ENCODE measurements at regions not wholly inside any gene's neighbourhood (a gene's known extent, or its start where the extent isn't known, plus 50 kb on each side); places are given as distances from the start of the nearest gene placed in this dataset.
A peak's percentile ranks its signal among the peaks of the same experiment; 100 is the strongest.
"Not testable (repeated sequence)": the region's sequence is repeated elsewhere in the genome, so short reads cannot be mapped to it uniquely, and the experiment has no call there.

DNA sequence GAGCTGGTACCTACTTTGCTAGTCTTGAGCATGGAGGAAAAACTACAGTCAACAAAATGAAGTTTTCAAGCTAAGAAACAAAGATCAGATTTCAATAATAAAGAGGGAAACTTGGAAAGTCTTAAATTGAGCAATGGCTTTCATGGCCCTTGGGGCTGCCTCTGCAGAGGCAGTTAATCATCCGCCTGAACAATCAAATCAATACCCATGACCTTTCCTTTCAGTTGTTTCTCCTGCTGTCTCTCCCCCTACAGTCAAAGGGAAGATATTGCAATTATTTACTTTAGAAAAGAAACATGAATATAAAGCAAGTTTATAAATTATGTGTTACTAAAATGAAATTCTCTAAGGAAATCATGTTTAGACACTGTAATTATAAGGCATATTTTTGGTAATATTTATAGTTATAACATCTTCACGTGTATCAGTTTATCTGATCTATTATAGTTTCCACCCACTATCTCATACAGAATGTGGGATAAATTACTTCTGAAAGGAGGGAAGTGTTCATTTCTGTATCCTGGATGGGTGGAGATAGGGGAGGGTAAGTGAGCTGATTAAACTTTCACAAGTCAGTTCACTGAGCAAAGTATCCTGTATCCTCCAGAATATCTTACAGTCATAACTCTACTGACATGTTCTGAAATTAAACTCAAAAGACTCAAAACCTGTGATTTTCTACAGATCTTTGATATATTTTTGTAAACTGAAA, 72.4 kb upstream of the TSC22D1 start:
- no peaks in the 10 kb centered on the region for H3K9me3 Mint-ChIP-seq
- H3K4me1 Mint-ChIP-seq, result no peaks in the 10 kb centered on the region
- no peaks in the 10 kb centered on the region for H3K36me3 Mint-ChIP-seq (ENCODE audit: low read depth)
- TF ChIP-seq, protein P1, sequence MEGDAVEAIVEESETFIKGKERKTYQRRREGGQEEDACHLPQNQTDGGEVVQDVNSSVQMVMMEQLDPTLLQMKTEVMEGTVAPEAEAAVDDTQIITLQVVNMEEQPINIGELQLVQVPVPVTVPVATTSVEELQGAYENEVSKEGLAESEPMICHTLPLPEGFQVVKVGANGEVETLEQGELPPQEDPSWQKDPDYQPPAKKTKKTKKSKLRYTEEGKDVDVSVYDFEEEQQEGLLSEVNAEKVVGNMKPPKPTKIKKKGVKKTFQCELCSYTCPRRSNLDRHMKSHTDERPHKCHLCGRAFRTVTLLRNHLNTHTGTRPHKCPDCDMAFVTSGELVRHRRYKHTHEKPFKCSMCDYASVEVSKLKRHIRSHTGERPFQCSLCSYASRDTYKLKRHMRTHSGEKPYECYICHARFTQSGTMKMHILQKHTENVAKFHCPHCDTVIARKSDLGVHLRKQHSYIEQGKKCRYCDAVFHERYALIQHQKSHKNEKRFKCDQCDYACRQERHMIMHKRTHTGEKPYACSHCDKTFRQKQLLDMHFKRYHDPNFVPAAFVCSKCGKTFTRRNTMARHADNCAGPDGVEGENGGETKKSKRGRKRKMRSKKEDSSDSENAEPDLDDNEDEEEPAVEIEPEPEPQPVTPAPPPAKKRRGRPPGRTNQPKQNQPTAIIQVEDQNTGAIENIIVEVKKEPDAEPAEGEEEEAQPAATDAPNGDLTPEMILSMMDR (IDR thresholded peaks at IDR 0.05; ENCODE audit: unreplicated experiment in 3 of 3), result peak; percentile 22 to 50 (median 37)
- no peaks in the 10 kb centered on the region for H3K27me3 Mint-ChIP-seq (ENCODE audit: low read depth)
- peak overlapping the region in 1 of 3 experiments; percentile 65 for H3K27ac Mint-ChIP-seq
- H3K4me3 Mint-ChIP-seq, result no peak overlapping the region

DNA sequence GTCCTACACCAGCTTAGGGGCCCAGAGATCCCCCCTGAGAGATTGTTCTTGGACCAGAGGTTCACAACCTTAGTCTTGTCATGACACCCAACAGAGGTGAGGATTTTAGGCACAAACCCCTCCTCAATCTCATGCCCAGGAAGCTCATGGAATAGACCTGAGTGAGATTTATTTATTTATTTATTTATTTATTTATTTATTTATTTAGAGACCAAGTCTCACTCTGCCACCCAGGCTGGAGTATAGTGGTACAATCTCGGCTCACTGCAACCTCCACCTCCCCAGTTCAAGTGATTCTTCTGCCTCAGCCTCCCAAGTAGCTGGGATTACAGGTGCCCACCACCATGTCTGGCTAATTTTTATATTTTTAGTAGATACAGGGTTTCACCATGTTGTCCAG, 71.4 kb upstream of the TSC22D1 start:
- H3K9me3 Mint-ChIP-seq; H3K27me3 Mint-ChIP-seq (ENCODE audit: low read depth): not testable (repeated sequence)

DNA sequence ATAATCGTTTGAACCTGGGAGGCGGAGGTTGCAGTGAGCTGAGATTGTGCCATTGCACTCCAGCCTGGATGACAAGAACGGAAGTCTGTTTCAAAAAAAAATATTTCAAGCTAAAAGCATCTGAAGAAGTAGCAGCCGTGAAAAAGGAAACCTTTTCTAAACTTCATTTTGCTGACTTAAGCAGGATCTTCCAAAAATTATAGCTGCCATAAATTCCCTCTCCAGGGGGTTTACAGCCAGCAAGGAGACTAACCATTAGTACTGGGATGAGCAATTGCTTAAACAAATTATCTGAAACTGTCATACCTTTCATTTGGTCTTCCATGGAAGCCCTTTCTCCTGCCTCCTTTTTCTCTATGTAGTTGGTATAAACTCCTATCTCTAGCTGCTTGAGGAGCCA, 69.9 kb upstream of the TSC22D1 start:
- Mint-ChIP-seq H3K4me1 (no peaks in the 10 kb centered on the region), H3K27ac (peak overlapping the region in 1 of 3 experiments; percentile 25), H3K36me3 (ENCODE audit: low read depth) (no peaks in the 10 kb centered on the region), H3K9me3 (no peaks in the 10 kb centered on the region), H3K27me3 (ENCODE audit: low read depth) (no peaks in the 10 kb centered on the region), H3K4me3 (no peak overlapping the region)
- TF ChIP-seq, protein P1 (IDR thresholded peaks at IDR 0.05; ENCODE audit: unreplicated experiment in 3 of 3), result no peak

More for the DNA sequence above, 71.4 kb upstream of the TSC22D1 start:
- H3K4me3 Mint-ChIP-seq; H3K27ac Mint-ChIP-seq; H3K36me3 Mint-ChIP-seq (ENCODE audit: low read depth); H3K4me1 Mint-ChIP-seq: not testable (repeated sequence)

DNA sequence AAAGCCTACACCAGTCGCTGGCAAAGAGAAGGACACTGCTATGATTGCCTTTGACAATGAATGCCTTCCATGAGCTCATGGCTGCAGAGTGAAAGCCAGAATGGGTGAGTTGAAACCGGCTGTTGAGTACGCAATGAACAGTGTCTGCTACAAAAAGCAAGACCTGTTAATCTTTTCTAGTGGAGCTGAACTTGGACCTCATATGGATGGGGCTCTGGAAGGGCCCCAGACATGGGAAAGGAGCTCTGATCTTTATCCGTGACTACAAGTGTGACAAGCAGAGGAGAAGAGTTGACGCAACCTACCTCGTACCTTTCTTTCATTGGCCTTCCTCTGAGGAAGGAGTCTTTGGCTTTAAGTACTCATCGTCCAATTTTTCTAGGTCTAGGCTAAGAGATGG, 67.1 kb upstream of the TSC22D1 start:
- no peaks in the 10 kb centered on the region for H3K4me1 Mint-ChIP-seq
- TF ChIP-seq, protein P1 (IDR thresholded peaks at IDR 0.05; ENCODE audit: unreplicated experiment in 3 of 3), result no peak
- H3K36me3 Mint-ChIP-seq (ENCODE audit: low read depth), result no peaks in the 10 kb centered on the region
- H3K9me3 Mint-ChIP-seq, result no peaks in the 10 kb centered on the region
- H3K4me3 Mint-ChIP-seq, result no peak overlapping the region
- H3K27me3 Mint-ChIP-seq (ENCODE audit: low read depth), result no peaks in the 10 kb centered on the region
- peak overlapping the region; percentile 29 to 57 (median 47) for H3K27ac Mint-ChIP-seq

DNA sequence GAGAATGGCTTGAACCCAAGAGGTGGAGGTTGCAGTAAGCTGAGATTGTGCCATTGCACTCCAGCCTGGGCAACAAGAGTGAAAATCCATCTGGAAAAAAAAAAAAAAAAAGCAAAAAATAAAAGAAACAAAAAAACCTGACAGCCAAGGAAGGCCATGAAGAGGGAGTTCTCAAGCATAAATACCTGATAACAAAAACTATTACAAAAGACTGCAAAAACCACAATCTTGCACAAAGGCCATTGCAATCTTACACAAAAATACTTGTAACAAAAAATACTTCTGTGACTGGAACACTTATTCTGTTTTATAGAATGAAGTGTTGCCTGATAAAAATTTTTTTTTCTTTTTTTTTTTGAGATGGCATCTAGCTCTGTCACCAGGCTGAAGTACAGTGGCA, 61.5 kb upstream of the TSC22D1 start:
- Mint-ChIP-seq H3K27me3 (ENCODE audit: low read depth) (no peaks in the 10 kb centered on the region), H3K27ac (no peak overlapping the region), H3K4me3 (no peak overlapping the region), H3K36me3 (ENCODE audit: low read depth) (no peaks in the 10 kb centered on the region), H3K4me1 (no peaks in the 10 kb centered on the region), H3K9me3 (no peaks in the 10 kb centered on the region)
- TF ChIP-seq, protein P1 (IDR thresholded peaks at IDR 0.05; ENCODE audit: unreplicated experiment in 3 of 3), result no peak

DNA sequence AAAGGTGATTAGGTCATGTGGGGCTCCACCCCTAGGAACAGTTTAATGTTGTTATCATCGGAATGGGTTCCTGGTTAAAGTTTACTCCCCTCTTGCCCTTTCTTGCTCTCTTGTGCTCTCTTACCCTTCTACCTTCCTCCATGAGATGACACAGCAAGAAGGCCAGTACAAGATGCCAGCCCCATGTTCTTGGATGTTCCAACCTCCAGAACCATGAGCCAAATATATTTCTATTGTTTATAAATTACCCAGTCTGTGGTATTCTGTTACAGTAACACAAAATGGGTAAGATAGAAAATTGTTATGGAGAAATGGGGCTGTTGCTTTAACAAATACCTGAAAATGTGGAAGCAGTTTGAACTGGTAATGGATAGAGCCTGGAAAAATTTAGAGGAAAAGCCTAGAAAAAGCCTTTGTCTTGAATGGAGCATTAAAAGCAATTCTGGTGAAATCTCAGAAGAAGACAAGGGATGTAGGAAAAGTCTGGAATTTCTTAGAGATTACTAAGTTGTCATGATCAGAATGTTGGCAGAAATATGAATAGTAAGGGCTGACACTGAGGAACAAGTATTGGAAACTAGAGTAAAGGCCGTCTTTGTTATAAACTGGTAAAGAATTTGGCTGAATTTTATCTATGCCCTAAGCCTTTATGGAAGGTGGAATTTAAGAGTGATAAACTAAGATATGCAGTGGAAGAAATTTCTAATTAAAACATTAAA, 53.5 kb upstream of the TSC22D1 start:
- Mint-ChIP-seq H3K27me3 (ENCODE audit: low read depth) (no peaks in the 10 kb centered on the region), H3K4me1 (no peaks in the 10 kb centered on the region), H3K27ac (no peak overlapping the region), H3K9me3 (no peaks in the 10 kb centered on the region), H3K4me3 (no peak overlapping the region), H3K36me3 (ENCODE audit: low read depth) (no peaks in the 10 kb centered on the region)
- TF ChIP-seq, protein P1 (IDR thresholded peaks at IDR 0.05; ENCODE audit: unreplicated experiment in 3 of 3), result no peak

DNA sequence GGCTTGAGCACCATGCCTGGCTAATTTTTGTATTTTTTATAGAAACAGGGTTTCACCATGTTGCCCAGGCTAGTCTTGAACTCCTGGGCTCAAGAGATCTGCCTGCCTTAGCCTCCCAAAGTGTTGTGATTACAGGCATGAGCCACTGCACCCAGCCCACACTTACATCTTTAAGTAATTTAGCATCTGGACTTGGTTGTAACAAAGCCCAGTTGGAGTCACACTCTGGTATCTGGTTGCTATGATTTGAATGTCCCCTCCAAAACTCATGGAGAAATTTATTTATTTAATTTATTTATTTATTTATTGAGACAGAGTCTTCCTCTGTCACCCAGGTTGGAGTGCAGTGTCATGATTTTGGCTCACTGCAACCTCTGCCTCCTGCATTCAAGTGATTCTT, 52.7 kb upstream of the TSC22D1 start:
- not testable (repeated sequence) for H3K4me1 Mint-ChIP-seq; H3K36me3 Mint-ChIP-seq (ENCODE audit: low read depth); H3K27ac Mint-ChIP-seq; H3K4me3 Mint-ChIP-seq; H3K9me3 Mint-ChIP-seq; H3K27me3 Mint-ChIP-seq (ENCODE audit: low read depth)
